HL-60 (cell line): ENCODE measurements at regions not wholly inside any gene's neighbourhood (a gene's known extent, or its start where the extent isn't known, plus 50 kb on each side); places are given as distances from the start of the nearest gene placed in this dataset.

Experiments used
- DNase-seq, 2 experiments: peaks; one replicate each; pipeline ENCODE4 v3.0.0-alpha.2; 2010 to 2020; ENCODE audit warnings: low read depth in 1 of 2, low spot score in 1 of 2
- H3K27ac ChIP-seq: fragments of 250-450 bp; sonication (Bioruptor Pico); replicated peaks from 2 replicates; pipeline ENCODE4 v1.5.1; 2020; ENCODE audit warnings: mild to moderate bottlenecking, moderate library complexity
- H3K27me3 ChIP-seq: fragments of 250-450 bp; sonication (Bioruptor Pico); 2 replicates; pipeline ENCODE4 v1.5.1; 2021; ENCODE audit warnings: mild to moderate bottlenecking, moderate library complexity; ENCODE audit not compliant: insufficient read depth, poor library complexity, severe bottlenecking
- H3K4me3 ChIP-seq: replicated peaks from 2 replicates; pipeline ENCODE4 v1.5.1; 2011; ENCODE audit warnings: mild to moderate bottlenecking, control low read depth, low read length; ENCODE audit not compliant: insufficient read depth
- CTCF ChIP-seq: IDR thresholded peaks from one replicate; pipeline ENCODE4 v1.5.1; 2011; ENCODE audit warnings: low read length, control low read depth, inconsistent platforms; ENCODE audit not compliant: insufficient read depth
- GABPA ChIP-seq: IDR thresholded peaks from 2 replicates; pipeline ENCODE4 v1.6.1; 2012; ENCODE audit warnings: low read depth
- POLR2AphosphoS5 ChIP-seq: IDR thresholded peaks from 2 replicates; pipeline ENCODE4 v1.6.1; 2012; ENCODE audit warnings: low read depth
- REST ChIP-seq: IDR thresholded peaks from 2 replicates; pipeline ENCODE4 v1.6.1; 2012; ENCODE audit warnings: low read depth; ENCODE audit not compliant: insufficient replicate concordance
- SPI1 ChIP-seq: IDR thresholded peaks from 2 replicates; pipeline ENCODE4 v1.6.1; 2012; ENCODE audit warnings: low read depth, mild to moderate bottlenecking, borderline replicate concordance

- Histone ChIP-seq H3K4me3 (no peak overlapping the region), H3K27ac (no peak overlapping the region), H3K27me3 (no peaks in the 10 kb centered on the region)
- peak in 1 of 2 experiments; percentile 39 for DNase-seq
- TF ChIP-seq SPI1 (no peak), POLR2AphosphoS5 (no peak), CTCF (peak; percentile 21), REST (no peak), GABPA (no peak)
Measured at GRCh38 chr1:100606438-100606837, 68.5 kb downstream of the GPR88 start.

GRCh38 chr1:100607628-100608240, 69.8 kb downstream of the GPR88 start:
- H3K4me3 ChIP-seq, result no peak overlapping the region
- DNase-seq, result no peak
- TF ChIP-seq GABPA (no peak), SPI1 (no peak), POLR2AphosphoS5 (no peak), CTCF (no peak), REST (no peak)
- H3K27me3 ChIP-seq, result no peaks in the 10 kb centered on the region
- no peak overlapping the region for H3K27ac ChIP-seq

GRCh38 chr1:100609849-100610248, 71.9 kb downstream of the GPR88 start:
- Histone ChIP-seq H3K27me3 (no peaks in the 10 kb centered on the region), H3K27ac (no peak overlapping the region), H3K4me3 (no peak overlapping the region)
- TF ChIP-seq REST (no peak), SPI1 (no peak), CTCF (no peak), POLR2AphosphoS5 (no peak)
- no peak for DNase-seq
